Coronary artery (tissue), 2 donors: ENCODE measurements at regions not wholly inside any gene's neighbourhood (a gene's known extent, or its start where the extent isn't known, plus 50 kb on each side); places are given as distances from the start of the nearest gene placed in this dataset.

Source experiments
- DNase-seq: peaks from one replicate; pipeline ENCODE4 v3.0.0-alpha.2; 2017; ENCODE audit warnings: low spot score
- H3K27ac ChIP-seq, 2 donors: fragments of 200-600 bp; sonication (generic); one replicate each; pipeline ENCODE4 v1.5.1; 2016 to 2019
- H3K4me3 ChIP-seq: fragments of 200-600 bp; sonication (generic); 2 replicates; pipeline ENCODE4 v1.5.1; 2016; ENCODE audit warnings: mild to moderate bottlenecking, moderate library complexity
- TF ChIP-seq, protein P1 (sequence below): fragments of 200-600 bp; sonication (generic); IDR thresholded peaks from one replicate; pipeline ENCODE4 v1.5.1; 2019; ENCODE audit warnings: antibody characterized with exemption

DNA sequence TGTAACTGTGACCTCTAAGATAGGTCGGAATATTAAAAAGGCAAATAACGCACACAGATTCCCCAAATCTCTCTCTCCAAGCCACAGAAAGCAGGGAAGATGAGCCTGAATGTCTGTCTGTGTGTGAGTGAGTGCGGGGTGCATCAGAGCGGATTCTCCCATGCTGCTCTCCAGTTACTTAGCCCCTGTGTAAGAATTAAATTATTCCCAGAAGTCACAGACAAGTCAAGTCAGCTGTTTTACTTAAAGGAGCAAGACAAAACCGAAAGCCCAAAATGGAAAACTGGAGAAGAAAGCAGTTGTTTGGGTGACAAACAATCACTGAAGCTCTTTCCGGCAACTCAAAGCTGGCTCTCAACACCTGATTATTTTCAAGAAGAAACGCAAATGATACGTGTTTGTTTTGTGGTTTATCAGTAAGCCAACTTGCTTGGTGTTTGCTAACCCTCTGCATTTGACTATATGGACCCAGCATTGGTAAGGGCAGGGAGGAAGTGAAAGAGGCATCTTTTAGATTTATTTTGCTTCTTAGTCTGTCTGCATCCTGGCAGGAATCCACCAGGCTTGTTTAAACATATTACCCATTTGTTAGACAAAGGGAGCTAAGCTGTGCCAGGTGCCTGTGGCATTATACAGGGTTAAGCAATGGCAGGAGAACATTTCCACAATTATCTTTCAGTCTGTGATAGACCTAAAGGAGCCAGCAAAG, 121.5 kb upstream of the CREB1 start:
- no peak for DNase-seq
- TF ChIP-seq, protein P1, sequence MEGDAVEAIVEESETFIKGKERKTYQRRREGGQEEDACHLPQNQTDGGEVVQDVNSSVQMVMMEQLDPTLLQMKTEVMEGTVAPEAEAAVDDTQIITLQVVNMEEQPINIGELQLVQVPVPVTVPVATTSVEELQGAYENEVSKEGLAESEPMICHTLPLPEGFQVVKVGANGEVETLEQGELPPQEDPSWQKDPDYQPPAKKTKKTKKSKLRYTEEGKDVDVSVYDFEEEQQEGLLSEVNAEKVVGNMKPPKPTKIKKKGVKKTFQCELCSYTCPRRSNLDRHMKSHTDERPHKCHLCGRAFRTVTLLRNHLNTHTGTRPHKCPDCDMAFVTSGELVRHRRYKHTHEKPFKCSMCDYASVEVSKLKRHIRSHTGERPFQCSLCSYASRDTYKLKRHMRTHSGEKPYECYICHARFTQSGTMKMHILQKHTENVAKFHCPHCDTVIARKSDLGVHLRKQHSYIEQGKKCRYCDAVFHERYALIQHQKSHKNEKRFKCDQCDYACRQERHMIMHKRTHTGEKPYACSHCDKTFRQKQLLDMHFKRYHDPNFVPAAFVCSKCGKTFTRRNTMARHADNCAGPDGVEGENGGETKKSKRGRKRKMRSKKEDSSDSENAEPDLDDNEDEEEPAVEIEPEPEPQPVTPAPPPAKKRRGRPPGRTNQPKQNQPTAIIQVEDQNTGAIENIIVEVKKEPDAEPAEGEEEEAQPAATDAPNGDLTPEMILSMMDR, result no peak
- H3K4me3 ChIP-seq, result no peak overlapping the region
- H3K27ac ChIP-seq, result no peak overlapping the region

DNA sequence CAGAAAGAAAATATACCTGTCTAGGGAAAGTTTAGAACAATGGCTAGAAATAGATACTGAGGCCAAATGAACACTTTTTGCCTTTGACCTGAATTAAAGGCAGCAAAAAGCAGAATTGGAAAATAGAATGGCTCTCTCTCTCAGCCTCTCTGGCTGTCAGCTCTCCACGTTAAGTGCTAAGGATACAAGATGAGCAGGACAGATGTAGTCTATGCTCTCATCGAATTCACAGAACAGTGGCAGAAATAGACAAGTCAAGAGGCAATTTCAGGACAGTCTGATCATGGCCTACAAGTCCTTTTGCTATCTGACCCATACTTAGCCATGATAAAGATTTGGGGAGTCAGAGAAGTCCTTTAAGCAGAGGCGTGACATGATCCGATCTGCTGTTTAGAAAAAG, 120.2 kb upstream of the CREB1 start:
- TF ChIP-seq, protein P1, result no peak
- no peak overlapping the region for H3K27ac ChIP-seq
- no peak overlapping the region for H3K4me3 ChIP-seq
- DNase-seq, result no peak

DNA sequence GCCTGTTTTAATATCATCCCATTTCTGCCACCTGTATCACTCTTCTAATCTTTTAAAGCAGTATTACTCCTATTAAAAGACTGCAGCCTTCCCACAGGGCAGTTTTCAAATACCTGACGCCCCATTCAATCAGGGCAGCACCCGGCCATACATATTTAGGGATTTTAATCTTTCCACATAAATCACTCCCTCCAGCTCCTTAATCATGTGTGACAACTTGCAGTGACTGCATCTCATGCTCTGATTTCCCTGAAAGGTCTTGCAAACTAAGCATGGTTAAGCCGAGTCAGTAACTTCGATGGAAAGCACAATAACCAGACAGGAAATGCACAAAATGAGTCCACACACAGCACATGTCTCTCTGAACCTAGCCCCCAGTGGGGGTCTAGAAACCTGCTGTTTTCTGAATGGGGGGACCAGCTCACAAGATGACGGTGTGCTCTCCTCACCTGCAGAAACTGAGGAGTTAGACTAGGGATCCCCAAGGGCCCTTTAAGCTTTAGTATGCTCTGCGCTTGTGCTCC, 116.9 kb upstream of the CREB1 start:
- Histone ChIP-seq H3K4me3 (no peak overlapping the region), H3K27ac (no peak overlapping the region)
- no peak for DNase-seq
- TF ChIP-seq, protein P1, result no peak

DNA sequence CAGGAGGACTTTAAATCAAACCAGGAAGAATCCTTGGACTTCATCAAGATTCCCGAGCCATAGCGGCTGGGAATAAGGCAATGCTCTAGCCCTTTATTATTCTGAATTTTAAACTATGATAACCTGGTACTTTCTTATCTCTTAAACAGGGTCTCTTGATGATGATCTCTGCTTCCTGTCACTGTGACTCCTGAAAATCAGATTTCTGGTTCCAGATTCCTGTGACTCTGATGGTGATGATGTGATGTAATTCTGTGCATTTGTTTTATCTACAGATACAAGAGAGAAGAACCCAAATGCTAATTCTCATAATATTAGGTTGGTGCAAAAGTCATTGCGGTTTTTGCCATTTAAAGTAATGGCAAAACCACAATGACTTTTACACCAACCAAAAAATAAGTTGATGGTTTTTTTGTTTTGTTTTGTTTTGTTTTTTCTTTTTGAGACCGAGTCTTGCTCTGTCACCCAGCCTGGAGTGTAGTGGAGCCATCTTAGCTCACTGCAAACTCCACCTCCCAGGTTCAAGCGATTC, 116.3 kb upstream of the CREB1 start:
- TF ChIP-seq, protein P1, result no peak
- DNase-seq, result no peak
- Histone ChIP-seq H3K4me3 (no peak overlapping the region), H3K27ac (no peak overlapping the region)

DNA sequence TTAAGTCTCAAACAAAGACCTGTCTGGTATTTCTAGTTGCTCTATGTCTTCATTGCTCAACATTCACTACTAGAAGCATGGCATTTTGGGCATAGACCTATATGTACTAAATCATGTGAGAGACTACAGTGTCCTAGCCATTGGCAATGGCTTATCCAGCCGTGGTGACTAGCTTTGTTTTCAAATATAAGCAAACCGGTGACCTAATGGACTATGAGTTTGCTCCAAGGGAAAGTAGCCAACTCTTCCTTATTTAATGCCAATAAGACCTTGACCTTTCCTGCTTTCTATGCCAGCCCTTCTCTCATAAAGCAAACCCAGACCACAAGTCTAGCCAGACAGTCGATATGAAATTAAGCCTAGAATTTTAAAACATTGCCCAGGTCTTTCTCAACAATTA, 113.7 kb upstream of the CREB1 start:
- Histone ChIP-seq H3K4me3 (no peak overlapping the region), H3K27ac (no peak overlapping the region)
- TF ChIP-seq, protein P1, result no peak
- DNase-seq, result no peak

DNA sequence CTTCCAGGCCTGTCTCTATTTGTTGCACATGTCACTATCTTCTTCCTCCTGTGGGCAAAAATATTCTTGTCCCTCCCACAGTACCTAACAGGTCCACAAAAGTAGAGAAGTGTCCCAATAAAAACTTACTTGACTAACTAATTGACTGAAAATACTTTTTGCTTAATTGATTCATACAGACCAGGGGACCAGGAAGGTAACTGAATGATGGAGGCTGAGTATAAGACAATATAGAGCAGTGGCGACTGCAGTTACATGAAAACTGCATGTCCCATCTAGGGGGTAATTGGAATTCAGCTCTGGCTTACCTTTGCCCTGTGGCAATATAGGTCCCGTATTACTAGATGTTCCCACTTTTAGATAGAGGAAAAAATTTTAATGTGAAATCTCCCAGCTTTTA, 112.9 kb upstream of the CREB1 start:
- TF ChIP-seq, protein P1, result no peak
- H3K4me3 ChIP-seq, result no peak overlapping the region
- H3K27ac ChIP-seq, result no peak overlapping the region
- DNase-seq, result no peak

DNA sequence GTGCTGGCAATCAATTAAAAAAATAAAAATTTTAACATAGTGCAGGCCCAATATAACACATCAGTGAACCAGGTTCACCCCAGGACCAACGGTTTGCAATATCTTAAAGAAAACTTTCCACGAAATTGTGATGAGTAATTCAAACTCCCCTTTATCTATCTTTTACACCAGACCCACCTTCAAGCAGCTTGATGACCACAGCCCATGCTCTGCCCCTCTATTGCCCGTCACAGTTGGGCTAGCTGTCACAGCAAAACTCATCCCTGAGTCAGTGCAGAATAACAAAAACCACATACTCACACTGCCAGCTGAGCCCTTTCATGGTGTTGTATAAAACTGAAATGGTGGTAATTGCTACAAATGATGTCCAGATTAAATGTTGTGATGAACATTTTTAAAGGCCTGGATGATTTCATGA, 112.5 kb upstream of the CREB1 start:
- TF ChIP-seq, protein P1, result no peak
- DNase-seq, result no peak
- no peak overlapping the region for H3K27ac ChIP-seq

More for the DNA sequence above, 112.5 kb upstream of the CREB1 start:
- H3K4me3 ChIP-seq, result no peak overlapping the region
